ENCODE measurements at regions not wholly inside any gene's neighbourhood (a gene's known extent, or its start where the extent isn't known, plus 50 kb on each side); places are given as distances from the start of the nearest gene placed in this dataset.

DNA sequence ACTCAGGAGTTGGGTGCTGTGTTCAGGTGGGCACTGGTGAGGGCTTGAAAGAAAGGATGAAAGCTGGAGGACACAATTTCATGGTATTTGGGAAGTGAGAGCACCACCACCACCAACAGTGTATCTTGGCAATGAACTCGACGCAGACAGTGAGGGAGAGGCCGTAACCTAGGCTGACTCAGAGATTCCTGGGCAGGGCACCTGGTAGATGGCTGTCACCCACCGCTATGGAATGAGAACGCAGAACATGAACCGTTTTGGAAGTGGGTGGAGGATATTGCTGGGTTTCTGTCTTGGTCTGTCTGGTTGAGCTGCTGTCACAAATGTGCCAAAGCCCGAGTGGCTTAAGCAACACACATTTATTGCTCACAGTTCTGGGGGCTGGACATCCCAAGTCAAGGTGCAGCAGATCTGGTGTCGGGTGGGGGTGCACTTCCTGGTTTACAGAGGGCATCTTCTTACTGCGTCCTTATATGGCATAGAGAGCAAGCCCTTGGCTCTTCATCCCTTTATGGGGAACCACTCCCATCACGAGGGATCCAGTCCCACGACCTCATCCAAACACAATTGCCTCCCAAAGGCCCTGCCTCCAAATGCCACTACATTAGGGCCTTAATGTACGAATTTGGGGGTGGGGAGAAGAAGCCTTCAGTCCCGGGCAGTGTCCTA is 246.3 kb downstream of the SIPA1L2 start:
- TF ChIP-seq EZH2 (IDR thresholded peaks at IDR 0.05; ENCODE audit: borderline replicate concordance, low read depth, low read length, poor library complexity, severe bottlenecking) = no peak
- TF ChIP-seq, protein P1, sequence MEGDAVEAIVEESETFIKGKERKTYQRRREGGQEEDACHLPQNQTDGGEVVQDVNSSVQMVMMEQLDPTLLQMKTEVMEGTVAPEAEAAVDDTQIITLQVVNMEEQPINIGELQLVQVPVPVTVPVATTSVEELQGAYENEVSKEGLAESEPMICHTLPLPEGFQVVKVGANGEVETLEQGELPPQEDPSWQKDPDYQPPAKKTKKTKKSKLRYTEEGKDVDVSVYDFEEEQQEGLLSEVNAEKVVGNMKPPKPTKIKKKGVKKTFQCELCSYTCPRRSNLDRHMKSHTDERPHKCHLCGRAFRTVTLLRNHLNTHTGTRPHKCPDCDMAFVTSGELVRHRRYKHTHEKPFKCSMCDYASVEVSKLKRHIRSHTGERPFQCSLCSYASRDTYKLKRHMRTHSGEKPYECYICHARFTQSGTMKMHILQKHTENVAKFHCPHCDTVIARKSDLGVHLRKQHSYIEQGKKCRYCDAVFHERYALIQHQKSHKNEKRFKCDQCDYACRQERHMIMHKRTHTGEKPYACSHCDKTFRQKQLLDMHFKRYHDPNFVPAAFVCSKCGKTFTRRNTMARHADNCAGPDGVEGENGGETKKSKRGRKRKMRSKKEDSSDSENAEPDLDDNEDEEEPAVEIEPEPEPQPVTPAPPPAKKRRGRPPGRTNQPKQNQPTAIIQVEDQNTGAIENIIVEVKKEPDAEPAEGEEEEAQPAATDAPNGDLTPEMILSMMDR (conservative IDR thresholded peaks at IDR 0.05; ENCODE audit: low read depth, low read length) = no peak
